ENCODE measurements at regions not wholly inside any gene's neighbourhood (a gene's known extent, or its start where the extent isn't known, plus 50 kb on each side); places are given as distances from the start of the nearest gene placed in this dataset.

- no peak for DNase-seq (ENCODE audit: low read depth)
- TF ChIP-seq CTCF (IDR thresholded peaks at IDR 0.05; ENCODE audit: insufficient read depth, low read depth, low read length, missing control alignments): no peak
- no peak overlapping the region for H3K4me3 ChIP-seq (ENCODE audit: low read depth, low read length)
Measured at GRCh38 chr1:238950784-238951183, 435.6 kb upstream of the CHRM3 start.

- no peak for TF ChIP-seq CTCF (IDR thresholded peaks at IDR 0.05; ENCODE audit: insufficient read depth, low read depth, low read length, missing control alignments)
- DNase-seq (ENCODE audit: low read depth): no peak
- no peak overlapping the region for H3K4me3 ChIP-seq (ENCODE audit: low read depth, low read length)
Measured at GRCh38 chr1:238950017-238950416, 436.4 kb upstream of the CHRM3 start.

GRCh38 chr1:238944028-238944427, 442.3 kb upstream of the CHRM3 start:
- no peak for TF ChIP-seq CTCF (IDR thresholded peaks at IDR 0.05; ENCODE audit: insufficient read depth, low read depth, low read length, missing control alignments)
- no peak for DNase-seq (ENCODE audit: low read depth)
- no peak overlapping the region for H3K4me3 ChIP-seq (ENCODE audit: low read depth, low read length)

- no peak for DNase-seq (ENCODE audit: low read depth)
- H3K4me3 ChIP-seq (ENCODE audit: low read depth, low read length): no peak overlapping the region
- TF ChIP-seq CTCF (IDR thresholded peaks at IDR 0.05; ENCODE audit: insufficient read depth, low read depth, low read length, missing control alignments): no peak
Measured at GRCh38 chr1:238927899-238928298, 458.5 kb upstream of the CHRM3 start.

GRCh38 chr1:238916828-238917227, 469.5 kb upstream of the CHRM3 start:
- TF ChIP-seq CTCF (IDR thresholded peaks at IDR 0.05; ENCODE audit: insufficient read depth, low read depth, low read length, missing control alignments): no peak
- H3K4me3 ChIP-seq (ENCODE audit: low read depth, low read length): no peak overlapping the region
- DNase-seq (ENCODE audit: low read depth): no peak

GRCh38 chr1:238914346-238914745, 472.0 kb upstream of the CHRM3 start:
- H3K4me3 ChIP-seq (ENCODE audit: low read depth, low read length): no peak overlapping the region
- TF ChIP-seq CTCF (IDR thresholded peaks at IDR 0.05; ENCODE audit: insufficient read depth, low read depth, low read length, missing control alignments): no peak
- DNase-seq (ENCODE audit: low read depth): no peak

- DNase-seq (ENCODE audit: low read depth): no peak
- no peak overlapping the region for H3K4me3 ChIP-seq (ENCODE audit: low read depth, low read length)
- TF ChIP-seq CTCF (IDR thresholded peaks at IDR 0.05; ENCODE audit: insufficient read depth, low read depth, low read length, missing control alignments): no peak
Measured at GRCh38 chr1:238913210-238913609, 473.2 kb upstream of the CHRM3 start.
